ENCODE measurements at regions not wholly inside any gene's neighbourhood (a gene's known extent, or its start where the extent isn't known, plus 50 kb on each side); places are given as distances from the start of the nearest gene placed in this dataset.

- no peak for TF ChIP-seq CTCF (IDR thresholded peaks at IDR 0.05)
These were observed 185.4 kb downstream of the SEC16B start for GRCh38 chr1:177784409-177784808.

- TF ChIP-seq CTCF (IDR thresholded peaks at IDR 0.05) = peak; percentile 25; the same call in 1 of the 2 replicates
These were observed 186.8 kb downstream of the SEC16B start for GRCh38 chr1:177783051-177783450.

- TF ChIP-seq CTCF (IDR thresholded peaks at IDR 0.05) = peak; percentile 67
These were observed 189.7 kb downstream of the SEC16B start for GRCh38 chr1:177780096-177780700.

GRCh38 chr1:177779166-177779965 lies 190.5 kb downstream of the SEC16B start:
- no peak for TF ChIP-seq CTCF (IDR thresholded peaks at IDR 0.05)

- TF ChIP-seq CTCF (IDR thresholded peaks at IDR 0.05) = no peak
These were observed 193.9 kb downstream of the SEC16B start for GRCh38 chr1:177775924-177776323.

- TF ChIP-seq CTCF (IDR thresholded peaks at IDR 0.05) = no peak
These were observed 197.4 kb downstream of the SEC16B start for GRCh38 chr1:177772386-177772960.

- TF ChIP-seq CTCF (IDR thresholded peaks at IDR 0.05) = no peak
These were observed 198.2 kb downstream of the SEC16B start for GRCh38 chr1:177771688-177772087.

Data from LNCAP (cell line).